HG03060 (cell line): ENCODE measurements at regions not wholly inside any gene's neighbourhood (a gene's known extent, or its start where the extent isn't known, plus 50 kb on each side); places are given as distances from the start of the nearest gene placed in this dataset.

Source experiments
- ATAC-seq: cut with Tn5 transposase; IDR thresholded peaks from one replicate; pipeline ENCODE4 v1.9.1; 2021; ENCODE audit warnings: low read depth, moderate number of reproducible peaks; ENCODE audit not compliant: unreplicated experiment

DNA sequence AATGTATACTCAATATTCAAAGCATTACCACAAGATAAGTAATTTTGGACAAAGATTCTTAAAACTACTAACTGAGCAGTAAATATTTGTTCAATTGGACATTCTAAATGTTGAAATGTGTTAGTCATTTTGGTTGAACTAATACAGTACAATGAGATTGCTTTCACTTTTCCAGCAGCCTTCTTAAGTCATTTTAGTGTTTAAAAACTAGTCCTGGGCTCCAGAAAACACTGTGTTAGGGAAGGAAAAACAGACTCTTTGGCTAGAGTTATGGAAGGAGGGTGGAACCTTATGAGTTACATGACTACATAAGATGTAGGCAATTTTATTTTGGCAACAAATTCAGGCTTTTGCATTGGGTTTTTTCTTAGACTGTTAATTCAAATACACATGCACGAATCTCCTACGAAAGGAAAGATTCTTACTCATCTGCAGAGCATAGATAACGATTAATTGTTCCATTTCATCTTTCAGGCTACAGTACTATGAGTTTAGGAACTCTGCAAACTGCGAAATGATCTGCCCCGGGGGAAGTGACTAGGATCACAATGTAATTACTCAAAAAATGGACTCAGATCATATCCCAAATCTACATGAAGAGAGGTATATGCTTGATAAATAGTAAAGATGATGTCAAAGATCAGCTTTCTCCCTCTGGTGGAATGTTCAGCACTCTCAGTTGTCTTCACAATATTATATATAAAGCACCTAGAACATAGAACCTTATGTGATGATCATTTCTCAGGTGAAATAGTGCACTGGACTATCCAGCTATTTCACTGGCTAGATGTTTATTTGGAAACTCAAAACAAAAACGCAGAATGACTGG lies 492.8 kb upstream of the MDFIC2 start:
- ATAC-seq = no peak

DNA sequence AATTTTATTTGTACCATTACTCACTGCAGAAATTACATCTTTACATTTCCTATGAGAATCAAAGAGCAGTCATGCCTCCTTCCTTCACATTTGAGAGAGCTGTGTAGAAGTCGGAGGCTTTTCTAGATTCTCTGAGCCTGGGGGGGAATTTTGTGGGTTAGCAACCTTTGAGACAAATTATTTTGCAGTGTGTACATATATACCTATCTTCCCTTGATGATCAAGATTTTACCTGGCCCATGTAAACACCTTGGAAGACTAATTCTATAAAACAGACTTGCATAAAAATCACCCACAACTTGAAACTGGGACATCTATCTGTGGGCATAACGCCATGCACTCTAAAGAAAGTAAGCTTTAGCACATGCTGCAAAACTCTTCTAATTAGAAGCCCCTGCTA lies 491.5 kb upstream of the MDFIC2 start:
- ATAC-seq = no peak

DNA sequence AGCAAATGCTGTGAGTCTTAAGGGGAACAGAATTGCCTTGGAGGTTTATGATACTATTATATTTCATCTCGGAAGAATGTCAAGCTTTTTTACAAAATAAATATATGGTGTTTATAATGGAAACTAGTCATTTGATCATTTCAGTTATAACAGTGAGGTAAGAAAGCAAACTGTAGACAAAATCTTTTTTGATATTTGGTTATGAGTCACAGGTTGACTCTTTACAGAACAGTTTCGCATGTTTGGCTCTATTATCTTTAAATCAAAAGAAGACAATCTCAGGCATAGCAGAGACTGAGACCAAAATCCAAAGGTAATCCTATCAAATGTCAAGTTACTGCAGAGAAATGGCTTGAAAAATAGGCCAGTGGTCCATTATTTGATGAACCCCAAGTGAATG lies 490.9 kb upstream of the MDFIC2 start:
- ATAC-seq = no peak

DNA sequence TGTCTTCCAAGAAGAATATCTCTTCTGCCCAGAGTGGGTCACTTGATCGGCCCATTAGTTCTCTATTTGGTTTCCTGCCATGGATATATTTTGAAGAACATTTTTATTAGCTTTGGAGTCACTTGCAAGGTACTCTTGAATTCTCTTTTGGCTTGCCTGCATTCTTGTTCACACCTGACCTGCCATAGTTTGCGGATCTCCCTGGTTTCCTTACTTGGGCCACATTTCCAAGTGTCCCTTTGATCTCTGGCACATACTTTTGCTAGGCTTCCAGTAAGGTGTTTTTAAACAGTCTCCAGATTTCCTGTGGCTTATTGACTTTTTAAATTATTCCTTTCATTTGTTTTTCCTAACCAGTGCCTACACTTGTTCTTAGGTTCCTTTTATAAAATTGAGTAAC lies 488.5 kb upstream of the MDFIC2 start:
- ATAC-seq = no peak

DNA sequence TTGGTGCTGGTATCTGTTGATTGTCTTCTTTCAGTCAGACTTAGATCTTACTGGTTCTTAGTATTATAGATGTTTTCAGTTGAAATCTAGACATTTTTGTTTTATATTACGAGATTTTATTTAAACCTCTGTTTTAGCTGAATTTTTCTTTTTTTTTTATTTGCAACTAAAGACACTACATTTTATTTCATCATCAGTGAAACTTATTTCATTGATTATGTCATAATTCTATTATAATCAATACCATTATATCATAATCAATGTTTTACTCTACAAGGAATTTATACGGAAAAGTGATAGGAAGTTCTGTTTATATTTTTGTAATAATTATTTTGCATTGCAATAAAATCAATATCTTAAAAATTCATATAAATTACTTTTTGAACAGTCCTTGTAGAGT lies 477.4 kb upstream of the MDFIC2 start:
- no peak for ATAC-seq

DNA sequence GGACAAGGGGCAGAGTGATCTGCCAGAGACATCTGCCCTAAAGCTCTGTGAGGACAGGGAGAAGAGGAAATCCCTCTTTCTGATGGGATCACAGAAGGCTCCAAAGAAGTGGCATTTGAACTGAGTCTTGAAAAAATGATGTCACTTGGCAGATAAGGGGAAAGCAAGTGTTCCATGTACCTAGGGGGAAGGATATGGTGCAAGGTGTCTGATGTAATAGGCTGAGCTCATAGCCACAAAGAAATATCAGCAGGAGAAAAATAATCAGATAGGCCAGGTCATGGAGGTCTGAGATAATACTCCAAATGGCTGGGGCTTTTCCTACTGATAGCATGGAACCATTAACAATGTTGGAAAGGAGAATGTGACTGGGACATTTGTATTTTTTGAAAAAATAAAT lies 468.4 kb upstream of the MDFIC2 start:
- no peak for ATAC-seq

DNA sequence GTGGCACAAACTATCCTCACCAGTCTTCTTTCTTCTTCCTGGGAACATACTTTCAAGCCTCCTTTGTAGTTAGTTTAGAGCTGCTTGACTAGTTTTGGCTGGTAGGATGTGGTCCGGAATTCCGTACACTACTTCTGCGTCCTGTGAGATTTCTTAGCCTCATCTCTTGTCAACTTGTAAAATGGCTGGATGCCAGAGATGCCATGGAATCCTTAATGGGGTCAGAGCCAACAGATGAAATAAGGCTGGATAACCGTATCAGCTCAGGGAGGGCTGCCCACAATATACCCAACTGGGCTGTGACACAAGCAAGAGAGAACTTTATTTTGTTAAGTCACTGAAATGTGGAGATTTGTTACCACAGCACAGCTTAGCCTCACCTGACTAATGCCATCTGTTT lies 466.9 kb upstream of the MDFIC2 start:
- no peak for ATAC-seq

DNA sequence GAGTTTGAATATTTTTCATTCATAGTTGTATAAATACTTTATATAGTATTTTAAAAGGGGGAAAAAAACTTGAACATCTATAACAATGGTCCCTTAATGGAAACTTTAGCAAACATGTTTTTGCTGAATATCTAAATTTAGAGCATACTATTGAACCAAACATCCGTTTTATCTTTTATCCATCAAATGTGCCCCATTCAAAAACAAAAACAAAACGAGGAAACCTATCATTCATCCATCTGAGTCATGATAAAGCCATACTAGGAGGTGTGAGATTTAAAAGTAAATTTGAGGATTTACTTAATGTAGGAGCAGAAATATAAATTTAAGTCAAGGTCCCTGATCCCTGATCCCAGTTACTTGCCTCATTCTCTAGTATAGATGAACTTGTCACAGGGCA lies 463.6 kb upstream of the MDFIC2 start:
- no peak for ATAC-seq

DNA sequence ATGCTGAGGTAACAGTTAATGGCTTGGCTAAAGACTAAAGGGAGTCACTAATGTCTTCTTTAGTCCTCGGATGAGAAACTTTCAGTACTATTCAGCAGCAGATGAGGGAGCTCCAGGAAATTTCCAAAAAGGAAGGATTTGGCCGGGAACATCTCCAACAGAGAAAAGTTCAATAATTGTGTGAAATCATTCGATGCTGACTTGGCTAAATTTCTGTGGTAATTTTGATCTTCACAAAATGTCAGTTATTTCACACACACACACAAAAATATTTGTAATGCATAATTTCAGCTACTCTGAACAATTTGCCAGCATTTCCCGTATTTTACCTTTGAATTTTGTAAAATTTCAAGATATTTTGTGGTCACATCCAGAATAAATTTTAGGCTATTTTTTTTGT lies 462.8 kb upstream of the MDFIC2 start:
- ATAC-seq = no peak

DNA sequence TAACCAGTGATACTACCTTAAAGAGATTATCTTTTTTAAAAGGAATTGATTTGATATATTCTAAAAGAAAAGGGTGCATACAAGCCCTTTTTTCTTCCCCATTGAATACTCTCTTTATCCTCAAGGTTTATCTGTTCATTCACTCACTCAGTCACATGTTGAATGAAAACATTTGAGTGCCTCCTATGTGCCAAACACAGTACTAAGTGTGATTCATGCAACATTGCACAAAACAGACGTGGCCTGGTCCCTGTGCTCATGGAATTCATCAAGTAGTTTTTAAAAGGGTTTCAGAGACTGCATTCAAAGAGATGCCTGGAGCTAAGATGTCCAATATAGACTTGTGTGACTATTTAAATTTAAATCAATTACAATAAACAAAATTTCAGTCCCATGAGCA lies 462.2 kb upstream of the MDFIC2 start:
- no peak for ATAC-seq

DNA sequence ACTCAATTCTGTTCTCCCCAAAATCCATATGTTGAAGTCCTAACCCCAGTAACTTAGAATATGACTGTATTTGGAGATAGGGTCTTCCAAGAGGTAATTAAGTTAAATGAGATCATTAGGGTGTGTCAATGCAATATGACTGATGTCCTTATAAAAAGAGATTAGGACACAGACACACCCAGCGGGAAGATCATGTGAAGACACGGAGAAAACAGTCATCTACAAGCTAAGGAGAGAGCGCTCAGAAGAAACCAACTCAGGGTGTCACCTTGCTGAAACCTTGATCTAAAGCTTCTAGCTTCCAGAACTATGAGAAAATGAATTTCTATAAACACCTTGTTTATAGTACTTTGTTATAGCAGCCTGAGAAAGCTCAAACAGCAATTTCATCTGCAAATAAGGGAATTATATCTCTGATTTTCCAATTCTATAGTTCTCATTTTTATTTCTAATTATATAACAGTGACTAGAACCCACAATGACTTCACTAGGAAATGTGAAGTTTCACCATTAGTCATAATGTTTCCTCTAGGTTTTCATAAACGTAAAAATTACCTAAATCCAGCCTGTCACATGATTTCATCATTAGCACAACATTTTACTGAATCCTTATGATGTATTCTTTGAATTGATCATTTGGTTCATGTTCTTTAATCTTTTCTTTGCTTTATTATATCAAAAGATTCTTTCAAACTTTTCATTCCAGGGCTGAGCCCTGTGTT lies 459.1 kb upstream of the MDFIC2 start:
- peak; percentile 71 for ATAC-seq

DNA sequence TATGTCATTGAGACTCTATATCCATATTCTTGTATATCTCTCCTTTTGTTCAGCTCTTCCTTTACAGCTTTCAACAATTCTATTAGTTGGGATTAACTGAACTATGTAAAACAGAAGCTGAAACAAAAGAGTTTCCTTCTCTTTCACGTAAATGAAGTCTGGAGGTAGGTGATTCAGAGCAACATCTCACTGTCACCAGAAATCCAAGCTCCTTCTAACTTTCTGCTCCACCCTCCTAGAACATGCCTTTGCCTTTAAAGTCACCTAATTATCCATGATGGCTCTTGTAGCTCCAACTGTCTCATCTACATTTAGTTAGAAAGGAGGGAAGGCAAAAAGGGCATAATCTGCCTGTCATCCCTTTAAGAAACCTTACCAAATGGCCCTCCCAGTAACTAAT lies 458.2 kb upstream of the MDFIC2 start:
- no peak for ATAC-seq

DNA sequence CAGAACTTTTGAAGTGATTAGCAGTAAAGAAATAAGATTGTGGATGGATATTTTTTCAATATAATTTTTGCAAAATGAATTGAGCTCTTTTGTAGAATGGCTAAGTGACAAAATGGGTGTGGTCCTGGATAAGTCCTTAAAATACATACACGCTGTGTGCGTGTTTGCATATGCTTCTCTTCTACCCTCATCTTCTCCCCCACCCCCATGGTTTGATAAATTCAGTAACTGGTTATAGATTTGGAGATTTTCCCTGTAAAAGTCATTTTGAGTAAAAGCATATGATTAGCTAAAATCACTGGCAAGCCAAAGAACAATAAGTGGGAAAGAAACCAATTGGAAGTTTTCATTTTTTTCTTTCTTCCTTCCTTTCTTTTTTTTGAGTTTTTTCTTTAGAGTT lies 453.9 kb upstream of the MDFIC2 start:
- ATAC-seq = no peak

DNA sequence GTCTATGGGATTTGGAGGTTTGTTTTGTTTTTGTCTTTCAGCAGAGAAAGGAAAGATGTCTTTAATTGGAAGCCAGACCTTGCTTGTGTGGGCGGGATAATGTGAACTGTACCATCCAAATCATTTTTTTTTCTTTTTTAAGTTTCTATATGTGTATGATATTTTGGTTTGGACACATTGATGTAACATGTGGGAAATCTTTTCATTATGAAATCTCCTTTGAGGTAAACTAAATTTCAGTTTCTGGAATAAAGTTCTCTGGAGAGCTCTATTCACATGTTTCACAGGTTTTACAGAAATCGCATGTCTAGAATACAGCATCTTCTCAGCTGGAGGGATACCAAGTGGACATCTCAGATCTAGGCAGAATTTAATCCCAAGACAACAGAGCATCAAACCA lies 451.5 kb upstream of the MDFIC2 start:
- no peak for ATAC-seq

DNA sequence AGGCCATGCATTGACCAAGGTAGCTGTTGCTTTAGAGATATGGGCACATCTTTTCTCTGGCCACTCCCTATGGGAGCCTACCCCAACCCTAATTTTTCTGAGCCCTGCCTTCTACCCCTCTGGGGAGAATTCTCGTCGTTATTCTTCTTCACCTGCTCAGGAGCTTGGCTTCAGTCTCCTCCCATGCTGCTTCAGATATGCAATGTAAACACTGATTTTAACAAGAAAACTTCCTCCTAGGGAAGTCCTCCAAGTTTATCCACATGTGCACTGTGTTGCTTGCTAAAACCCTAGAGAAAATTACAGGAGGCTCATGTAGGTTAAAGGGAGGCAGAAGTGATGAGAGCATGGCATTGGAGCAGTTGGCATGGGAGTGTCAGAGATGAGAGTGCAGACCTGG lies 445.2 kb upstream of the MDFIC2 start:
- ATAC-seq = no peak

DNA sequence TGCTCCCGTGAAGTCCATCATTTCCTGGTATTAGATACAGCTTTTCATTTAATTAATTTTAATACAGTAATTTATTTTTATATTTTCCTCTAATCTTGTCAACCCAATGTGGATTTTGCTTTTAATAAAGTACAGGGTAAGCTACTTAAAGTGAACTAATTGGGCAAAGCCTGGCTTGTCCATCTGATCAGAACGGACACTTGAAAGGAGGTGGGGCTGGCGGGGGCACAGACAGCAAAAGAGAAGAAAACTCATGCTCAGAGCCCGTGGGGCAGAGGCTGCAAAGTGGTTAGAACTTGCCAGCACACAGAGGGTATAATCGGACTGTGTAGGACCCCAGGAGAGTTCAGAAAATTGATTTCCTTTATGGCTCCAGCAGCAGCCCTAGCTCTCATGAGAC lies 443.1 kb upstream of the MDFIC2 start:
- ATAC-seq = no peak

DNA sequence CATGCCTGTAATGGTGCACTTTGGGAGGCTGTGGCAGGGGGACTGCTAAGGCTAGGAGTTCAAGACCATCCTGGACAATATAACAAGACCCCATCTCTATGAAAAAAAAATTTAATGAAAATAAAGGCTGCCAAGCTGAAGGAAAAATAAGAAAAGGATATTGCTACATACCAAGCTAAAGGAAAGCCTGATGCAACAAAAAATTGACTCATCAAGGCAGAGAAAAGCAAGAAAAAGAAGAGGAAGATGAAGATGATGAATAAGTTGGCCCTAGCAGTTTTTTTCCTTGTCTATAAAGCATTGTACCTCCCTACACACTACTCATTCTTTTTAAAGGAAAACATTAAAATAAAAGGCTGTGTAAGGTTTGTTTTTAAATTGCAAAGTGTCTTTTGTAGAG lies 441.9 kb upstream of the MDFIC2 start:
- no peak for ATAC-seq

DNA sequence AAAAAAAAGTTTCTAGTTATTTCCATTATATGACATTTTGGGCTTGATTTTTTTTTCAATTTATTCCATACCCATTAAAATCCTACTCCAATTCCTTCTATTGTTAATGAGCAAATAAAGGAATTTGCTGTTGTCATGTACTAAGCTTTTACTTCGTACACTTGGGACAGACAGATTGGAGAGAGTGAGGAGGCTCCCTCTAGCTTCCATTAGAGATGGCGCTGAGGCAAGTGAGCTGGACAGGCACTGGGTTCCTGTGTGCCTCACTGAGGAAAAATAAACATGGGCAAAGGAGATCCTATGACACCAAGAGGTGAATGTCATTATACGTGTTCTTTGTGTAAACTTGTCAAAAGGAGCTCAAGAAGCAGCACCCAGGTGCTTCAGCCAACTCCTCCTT lies 441.1 kb upstream of the MDFIC2 start:
- no peak for ATAC-seq

DNA sequence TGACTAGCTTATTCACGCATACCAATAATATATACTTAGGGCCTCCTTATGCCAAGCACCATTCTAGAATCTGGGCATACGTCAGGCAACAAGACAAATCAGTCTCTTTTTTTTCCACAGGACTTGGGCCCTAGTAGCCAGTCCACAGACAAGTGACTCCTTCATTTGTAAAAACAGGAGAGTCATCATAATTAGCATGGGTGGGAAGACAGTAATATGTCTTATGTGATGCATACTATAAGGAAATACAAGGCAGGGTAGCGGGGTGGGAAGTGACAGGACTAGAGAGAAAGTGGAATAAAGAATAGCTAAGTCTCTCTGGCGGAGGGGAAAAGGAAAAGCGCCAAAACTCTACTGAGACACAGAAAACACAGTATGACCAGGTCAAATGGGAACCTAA lies 439.6 kb upstream of the MDFIC2 start:
- no peak for ATAC-seq

DNA sequence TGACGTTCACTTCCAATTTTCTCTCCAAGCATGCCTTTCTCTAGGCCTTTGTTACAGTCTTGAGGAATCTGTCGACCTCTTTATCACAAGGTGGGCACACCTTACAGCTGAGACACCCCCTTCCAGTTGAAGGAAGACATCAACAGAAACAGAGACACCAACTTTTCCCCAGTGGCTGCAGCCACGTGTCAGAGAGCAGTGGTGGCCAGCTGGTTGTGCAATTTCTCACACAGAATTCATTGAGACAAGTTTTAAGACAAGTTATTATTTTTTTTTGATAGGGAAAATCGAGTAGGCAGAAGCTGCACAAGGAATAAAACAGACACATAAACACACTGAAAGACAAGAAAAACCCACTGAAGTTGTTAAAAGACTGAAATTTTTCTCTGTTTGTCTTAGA lies 436.7 kb upstream of the MDFIC2 start:
- no peak for ATAC-seq

DNA sequence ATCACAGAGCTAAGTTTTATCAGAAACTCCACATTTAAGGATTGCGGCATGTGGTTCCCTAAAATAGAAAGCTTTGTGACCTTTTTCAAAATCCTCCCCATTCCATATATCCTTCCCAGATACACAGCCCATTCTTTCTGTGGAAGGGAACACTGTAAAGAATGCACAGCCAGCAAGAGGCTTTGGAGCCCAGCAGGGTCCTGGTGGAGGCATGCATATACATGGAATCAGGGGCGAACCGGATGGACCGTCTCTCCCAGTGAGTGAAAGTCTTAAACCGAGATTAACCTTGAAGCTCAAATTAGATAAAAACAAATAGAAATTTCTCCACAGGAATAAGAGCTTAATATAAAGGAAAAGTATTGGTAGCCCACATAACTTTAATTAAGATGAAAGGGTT lies 436.2 kb upstream of the MDFIC2 start:
- no peak for ATAC-seq

DNA sequence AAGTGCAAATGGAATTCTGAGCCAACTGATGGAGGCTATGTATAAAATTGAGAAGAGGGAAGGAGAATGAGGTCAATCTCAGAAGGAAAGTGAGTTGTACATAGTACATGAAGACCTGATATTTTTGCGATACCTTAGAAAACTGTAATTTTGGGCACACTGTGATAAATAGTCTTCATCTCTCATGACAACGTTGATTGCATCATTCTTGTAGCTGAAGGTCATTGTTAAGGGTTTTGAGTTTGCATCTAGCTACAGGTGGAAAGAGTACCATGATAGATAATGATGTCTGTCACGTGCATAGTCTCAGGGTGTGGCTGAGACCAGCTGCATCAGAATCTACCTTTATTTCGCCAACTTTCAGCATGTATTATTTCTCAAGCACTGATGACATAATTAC lies 435.4 kb upstream of the MDFIC2 start:
- no peak for ATAC-seq
